GM21381 (cell line): ENCODE measurements at regions not wholly inside any gene's neighbourhood (a gene's known extent, or its start where the extent isn't known, plus 50 kb on each side); places are given as distances from the start of the nearest gene placed in this dataset.
"Not testable (repeated sequence)": the region's sequence is repeated elsewhere in the genome, so short reads cannot be mapped to it uniquely, and the experiment has no call there.

Source experiments
- ATAC-seq: cut with Tn5 transposase; IDR thresholded peaks from one replicate; pipeline ENCODE4 v1.9.1; 2021; ENCODE audit warnings: mild to moderate bottlenecking, moderate library complexity; ENCODE audit not compliant: unreplicated experiment

DNA sequence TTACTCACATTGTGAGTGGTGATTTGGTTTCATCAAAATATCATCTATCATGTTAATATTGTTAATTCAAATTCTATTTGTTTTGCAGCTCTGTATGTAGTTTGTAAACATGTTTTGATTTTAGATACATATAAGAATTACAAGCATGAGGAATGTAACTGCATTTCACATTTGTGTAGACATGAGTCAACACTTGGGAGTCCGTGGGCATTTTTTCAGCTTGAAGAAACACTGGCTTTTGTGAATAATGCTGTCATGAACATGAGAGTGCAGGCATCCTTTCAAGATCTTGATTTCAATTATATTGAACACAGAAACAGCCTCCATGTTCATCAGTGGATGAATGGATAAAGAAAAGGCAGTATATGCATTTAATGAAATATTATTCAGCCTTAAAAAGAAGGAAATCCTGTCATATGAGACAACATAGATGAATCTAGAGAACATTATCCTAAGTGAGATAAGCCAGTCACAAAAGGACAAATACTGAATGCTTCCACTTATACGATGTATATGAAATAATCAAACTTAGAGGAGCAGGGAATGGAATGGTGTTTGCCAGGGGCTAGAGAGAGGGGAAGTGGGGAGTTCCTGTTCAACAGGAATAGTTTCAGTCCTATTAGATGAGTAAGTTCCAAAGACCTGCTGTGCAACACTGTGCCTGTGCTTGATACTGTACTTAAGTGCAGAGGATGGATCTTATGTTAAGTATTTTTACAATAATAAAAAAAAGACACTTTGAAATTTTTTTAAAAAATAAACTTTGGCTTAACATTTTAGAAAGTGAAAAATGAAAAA lies 194.9 kb downstream of the LRATD1 start:
- no peak for ATAC-seq

DNA sequence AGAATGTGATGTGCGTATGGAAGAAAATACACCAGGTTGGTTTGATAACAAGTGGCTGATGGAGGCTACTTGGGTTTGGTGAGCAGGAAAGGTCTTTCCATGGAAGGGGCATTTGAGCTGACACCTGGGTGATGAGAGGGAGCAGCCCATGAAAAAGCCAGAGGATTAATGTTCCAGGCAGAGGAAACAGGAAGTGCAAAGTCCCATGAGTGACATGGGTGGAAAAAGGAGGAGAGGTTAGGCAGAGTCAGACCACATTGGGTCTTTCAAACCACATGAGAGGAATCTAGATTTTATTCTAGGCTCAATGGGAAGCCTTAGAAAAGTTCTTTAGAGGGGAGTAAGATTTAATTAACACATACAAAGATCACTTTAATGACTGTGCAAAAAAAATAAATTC lies 195.7 kb downstream of the LRATD1 start:
- ATAC-seq, result no peak

DNA sequence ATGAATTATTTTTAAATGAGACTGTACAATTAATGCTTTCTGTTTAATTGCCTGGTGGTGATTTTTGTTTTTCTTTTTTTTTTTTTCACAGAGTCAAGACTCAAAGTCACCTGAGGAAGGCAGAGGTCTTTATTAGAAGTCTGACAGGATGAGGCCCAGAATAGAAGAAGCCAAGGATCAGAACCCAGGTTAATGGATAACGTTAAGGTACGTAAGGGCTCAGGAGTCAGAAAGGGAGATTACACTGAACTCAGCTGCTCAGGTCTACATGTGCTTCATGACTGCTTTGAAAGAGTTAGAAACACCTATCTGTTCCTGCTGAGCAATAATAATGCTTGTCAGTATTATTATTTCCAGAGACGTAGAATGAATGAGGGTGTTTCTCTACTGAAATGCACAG lies 196.5 kb downstream of the LRATD1 start:
- no peak for ATAC-seq

DNA sequence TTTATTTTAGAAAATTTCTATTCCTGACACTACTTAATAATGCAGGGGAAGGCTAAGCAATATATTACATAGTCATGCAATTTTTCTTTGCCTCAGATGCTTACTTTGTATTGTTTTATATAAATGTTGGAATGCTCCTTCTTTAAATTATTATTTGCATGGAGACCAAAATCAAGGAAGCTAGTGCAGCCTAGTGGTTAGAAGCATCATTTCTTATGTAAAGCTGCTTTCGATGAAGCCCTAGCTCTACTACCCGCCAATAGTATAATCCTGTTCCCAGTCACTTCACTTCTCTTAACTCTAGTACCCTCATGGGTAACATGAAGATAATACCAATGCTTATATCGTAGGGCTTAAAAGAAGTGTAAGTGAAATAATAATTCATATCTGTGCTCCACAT lies 198.9 kb downstream of the LRATD1 start:
- ATAC-seq, result no peak

DNA sequence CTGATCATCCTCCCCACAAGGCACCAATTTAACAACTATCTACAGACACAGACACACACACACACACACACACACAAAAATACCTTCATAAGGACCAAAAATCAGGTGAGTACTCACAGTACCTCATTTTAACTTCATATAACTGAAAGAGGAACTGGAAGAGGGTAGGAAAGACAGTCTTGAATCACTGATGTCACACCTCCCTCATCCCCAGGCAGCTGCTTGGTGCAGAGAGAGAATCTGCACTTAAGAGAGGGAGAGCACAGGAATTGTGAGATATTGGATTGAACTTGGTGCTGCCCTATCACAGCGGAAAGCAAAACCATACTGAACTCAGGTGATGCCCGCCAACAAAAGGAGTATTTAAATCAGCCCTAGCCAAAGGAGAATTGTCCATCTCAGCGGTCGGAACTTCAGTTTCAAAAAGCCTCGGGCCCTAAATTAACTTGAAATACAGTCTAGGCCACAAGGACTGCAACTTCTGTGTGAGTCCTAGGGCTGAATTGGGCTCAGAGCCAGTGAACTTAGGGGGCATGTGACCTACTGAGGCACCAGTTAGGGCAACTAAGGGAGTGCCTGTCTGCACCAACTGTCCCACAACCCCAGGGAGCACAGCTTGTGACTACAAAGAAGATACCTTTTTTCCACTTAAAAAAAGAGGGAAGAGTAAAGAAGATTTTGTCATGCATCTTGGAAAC lies 211.1 kb downstream of the LRATD1 start:
- ATAC-seq, result no peak

DNA sequence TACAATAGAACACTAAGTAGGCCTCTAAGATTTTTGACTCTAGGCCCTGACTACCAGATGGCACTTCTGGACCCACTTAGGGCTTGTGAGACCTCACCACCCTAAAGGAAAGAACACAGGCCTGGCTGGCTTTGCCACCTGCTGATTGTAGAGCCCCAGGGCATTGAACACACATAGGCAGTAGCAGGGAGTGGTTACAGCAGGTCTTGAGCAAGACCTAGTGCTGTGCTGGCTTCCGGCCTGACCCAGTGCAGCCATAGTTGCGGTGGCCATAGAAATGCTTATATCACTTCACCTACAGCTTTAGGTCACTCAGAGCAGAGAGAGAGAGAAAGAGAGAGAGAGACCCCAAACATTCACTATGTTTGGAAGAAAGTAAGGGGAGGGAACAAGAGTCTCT lies 223.2 kb downstream of the LRATD1 start:
- no peak for ATAC-seq

DNA sequence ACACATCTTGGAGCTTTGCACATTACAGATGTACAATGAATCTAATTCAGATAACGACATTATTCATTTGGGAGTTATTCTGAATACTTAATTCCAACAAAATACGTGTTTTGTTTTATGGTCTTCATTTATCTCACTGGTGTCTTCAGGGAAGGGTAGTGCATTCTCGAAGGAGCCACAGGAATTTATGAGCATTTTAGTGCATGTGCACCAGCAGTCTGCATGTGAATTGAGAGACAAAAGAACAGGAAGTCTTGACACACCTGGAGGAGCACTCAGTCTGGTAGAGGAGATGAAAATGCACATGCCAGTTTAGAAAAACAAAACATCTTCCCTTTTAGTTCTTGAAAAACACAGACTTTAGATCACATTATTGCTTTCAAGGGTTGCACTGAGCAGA lies 228.7 kb downstream of the LRATD1 start:
- no peak for ATAC-seq

DNA sequence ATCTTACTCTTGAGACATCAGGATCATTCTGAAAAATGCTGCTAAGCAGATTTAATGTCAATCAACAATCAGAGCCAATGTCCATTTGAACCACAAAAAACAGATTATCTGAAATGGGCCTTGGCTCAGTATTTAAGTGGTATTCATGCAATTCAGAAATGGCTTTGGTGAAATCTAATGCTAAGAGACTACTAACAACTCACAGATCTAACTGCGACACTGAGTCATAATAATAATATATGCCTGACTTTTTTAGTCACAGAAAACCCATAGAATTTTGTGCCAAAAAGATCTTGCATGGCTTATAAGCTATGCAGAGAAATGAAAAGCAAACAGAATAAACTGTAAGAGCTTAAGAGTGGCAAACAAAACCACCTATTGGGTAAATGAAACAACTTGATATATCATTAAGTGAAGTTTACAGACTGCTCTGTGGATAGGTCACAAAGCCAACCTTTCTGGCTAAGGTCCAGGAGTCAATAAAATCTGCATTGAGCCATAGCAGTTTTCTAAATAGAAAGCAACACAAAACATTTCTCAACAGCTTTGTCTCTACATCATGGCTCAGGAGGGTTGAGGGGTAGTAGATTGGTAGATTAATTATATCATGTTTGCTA lies 234.3 kb downstream of the LRATD1 start:
- no peak for ATAC-seq

DNA sequence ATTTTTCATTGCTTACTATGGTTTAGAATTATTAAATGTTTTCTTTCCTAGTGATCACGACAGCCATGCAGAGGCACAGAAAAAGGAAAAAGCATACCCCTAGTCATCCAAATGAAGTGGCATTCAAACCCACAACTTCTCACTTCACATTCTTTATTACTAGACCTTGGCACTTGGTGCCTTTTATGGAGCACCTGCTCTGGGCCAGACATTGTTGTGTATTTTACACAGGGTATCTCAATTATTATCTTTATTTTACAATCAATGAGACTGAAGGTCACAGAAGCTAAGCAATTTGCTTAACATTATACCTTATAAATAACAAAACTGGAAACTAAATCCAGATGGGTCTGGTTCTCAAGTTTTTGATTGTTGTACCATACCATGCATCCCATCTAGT lies 235.3 kb downstream of the LRATD1 start:
- no peak for ATAC-seq

DNA sequence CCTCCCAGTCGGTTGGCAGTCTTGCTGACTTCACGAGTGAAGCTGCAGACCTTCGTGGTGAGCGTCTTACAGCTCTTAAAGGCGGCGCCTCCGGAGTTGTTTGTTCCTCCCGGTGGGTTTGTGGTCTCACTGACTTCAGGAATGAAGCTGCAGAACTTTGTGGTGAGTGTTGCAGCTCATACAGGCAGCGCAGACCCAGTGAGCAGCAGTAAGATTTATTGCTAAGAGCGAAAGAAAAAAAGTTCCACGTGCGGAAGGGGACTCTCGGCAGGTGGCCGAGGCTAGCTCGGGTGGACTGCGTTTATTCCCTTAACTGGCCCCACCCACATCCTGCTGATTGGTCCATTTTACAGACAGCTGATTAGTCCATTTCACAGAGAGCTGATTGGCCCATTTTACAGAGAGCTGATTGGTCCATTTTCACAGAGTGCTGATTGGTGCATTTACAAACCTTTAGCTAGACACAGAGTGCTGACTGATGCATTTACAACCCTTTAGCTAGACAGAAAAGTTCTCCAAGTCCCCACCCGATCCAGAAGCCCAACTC lies 240.3 kb downstream of the LRATD1 start:
- ATAC-seq, result no peak

DNA sequence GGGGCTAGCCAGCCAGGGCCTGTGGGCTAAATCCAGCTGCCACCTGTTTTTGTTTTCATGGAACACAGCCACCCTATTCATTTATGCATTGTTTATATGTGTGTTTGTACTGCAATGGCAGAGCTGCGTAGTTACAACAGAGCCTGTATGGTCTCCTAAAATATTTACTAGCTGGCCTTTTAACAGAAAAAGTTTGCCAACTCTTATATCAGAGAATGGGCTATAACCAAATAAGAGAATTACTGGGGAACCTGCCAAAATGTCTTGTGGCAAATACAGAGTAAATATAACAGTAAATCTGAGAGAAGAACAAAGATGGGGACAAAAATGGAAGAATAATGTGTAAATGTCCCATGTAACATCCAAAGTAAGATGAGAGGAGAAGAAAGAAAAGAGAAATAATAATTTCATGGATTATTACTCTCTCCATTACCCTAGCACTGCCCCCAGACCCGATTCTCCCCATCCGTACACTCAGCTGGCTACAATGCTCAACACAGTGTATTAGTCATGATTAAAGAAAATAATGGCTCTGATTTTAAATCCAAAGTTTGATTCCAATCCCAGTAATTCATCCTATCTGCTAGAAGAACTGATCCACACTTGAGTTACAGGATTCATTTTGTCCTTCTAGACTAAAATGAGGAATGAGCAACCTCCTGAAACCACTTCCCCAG lies 249.3 kb downstream of the LRATD1 start:
- ATAC-seq, result no peak

DNA sequence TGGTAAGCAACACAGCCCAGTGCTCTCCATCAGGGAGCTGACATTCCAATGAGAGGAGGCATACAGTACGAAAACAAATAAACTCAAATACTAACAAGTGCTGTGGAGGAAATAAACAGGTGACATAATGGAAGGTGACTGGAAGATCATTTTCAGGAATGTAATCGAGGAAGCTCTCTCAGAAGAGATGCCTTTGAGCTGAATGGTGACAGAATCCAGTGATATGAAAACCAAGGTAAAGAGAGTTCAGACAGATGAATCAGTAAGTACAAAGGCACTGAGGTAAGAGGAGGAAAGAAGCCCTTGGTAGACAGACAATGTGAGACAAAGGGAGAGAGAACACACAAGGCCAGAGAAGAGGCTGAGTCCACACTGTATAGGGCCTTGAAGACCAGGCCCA lies 252.1 kb downstream of the LRATD1 start:
- ATAC-seq, result no peak

DNA sequence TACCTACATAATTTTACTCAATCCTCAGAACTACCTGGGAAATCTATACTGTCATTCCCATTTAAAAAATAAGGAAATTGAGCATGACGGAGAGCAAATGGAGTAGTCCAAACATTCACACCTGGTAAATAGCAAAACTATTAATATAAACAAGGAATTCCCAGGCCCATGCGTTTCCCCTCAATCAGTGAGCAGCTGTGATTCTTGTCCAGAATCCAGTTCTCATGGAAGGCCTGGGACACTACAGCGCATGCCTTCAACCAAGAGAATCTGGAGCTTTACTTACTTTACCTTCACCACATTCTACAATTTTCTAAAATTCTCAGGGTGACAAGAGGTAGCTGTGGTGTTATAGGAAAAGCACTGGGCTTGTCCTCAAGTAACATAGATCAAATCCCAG lies 259.0 kb downstream of the LRATD1 start:
- ATAC-seq, result no peak

DNA sequence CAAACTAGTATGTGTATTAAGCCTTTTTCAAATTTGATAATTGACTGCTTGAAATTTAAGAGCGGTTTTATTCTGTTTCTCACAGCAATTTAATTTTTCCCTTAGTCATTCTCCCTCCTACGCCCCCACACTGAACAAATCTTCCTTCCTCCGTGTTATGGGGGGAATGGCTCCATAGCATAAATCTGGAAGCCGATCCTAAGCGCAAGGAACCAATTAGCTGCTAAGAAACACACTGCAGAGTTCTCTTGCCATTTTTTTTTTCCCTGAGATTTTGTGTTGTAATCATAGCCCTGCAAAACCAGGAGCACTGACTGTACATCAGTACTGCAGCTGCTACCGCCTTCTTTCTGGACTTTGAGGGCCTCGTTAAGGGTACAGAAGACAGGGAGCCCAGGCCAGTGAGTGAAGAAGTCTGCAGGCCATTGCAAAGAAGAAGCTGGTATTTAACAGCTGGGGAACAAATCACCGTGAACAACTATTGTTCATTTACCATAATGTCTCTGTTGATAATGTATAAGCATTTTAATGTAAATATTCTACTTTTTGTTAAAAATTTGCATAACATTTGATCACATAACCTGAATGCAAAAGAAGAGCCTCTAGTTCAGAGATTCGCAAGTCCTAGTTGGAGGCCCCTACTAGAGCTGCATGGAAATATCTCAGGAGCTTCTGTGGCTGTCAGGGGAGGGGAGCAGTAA lies 264.0 kb downstream of the LRATD1 start:
- ATAC-seq, result no peak

DNA sequence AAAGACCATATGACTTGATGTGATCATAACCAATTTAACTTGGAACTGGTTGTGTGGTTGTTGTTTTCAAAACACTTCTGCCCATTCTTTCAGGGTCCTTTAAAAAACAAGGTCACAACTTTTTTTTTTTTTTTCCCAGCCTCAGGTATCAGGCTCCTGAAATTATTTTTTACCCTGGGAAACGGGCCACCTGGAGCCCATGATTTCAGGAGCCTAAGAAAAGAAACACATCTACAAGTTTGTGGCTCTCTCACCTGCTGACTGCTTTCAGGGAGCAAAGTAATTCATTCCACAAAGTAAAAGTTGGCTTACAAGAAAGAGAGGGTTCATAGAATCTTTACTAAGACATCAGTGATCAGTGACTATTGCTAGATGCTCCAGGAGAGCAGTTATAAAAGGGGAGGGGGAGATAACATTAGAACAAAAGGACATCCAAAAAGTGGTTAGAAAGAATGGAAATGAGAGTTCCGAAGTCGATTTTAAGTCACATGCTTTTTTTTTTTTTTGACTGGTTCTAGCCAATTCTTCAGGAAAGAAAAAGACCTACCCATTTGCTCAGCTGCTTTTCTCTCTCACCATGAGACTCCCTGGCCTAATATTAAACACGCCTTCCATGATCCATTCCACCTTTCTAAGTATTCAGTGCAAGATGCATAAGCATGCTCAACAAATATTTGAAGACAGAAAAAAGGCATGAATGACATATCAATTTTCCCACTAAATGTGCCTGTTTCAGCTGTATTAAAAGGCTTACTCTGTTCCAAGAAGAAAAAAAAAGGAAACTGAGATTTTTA lies 267.3 kb downstream of the LRATD1 start:
- ATAC-seq, result no peak

DNA sequence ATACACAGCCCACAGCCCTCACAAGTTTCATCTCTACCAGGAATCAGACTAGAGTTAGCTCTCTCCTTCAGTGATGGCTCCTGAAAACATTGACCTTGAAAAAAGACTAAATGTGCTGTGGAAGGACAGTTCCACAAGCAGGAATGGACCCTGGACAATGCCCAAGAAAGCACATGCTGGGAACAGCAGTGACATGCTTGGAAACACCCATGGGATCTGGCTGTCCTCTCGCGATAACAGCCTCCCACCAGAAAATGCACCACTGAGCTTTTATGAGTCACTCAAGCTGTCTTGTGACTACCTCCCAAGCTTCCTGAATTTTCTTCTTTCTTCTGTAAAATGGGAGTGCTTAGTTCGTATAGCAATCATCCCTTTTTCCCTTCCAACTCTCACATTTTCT lies 269.2 kb downstream of the LRATD1 start:
- ATAC-seq, result no peak

DNA sequence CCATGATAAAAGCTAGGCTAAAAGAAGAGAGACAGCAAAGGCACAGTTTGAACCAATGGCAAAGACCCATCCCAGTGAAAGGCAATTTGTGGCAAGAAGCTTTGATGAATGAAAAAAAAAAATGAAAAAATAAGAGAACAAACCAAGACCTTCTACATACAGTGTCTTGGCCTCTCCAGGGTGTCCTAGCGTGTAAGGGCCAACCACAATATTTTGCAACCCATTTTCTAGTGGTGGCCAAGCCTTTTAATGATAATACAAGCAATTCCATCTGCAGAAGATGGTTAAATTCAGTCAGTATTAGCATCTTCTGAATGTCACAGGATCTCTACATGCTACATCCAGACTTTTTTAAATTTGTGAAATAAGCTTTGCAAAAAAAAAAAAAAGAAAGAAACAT lies 270.4 kb downstream of the LRATD1 start:
- ATAC-seq, result no peak

DNA sequence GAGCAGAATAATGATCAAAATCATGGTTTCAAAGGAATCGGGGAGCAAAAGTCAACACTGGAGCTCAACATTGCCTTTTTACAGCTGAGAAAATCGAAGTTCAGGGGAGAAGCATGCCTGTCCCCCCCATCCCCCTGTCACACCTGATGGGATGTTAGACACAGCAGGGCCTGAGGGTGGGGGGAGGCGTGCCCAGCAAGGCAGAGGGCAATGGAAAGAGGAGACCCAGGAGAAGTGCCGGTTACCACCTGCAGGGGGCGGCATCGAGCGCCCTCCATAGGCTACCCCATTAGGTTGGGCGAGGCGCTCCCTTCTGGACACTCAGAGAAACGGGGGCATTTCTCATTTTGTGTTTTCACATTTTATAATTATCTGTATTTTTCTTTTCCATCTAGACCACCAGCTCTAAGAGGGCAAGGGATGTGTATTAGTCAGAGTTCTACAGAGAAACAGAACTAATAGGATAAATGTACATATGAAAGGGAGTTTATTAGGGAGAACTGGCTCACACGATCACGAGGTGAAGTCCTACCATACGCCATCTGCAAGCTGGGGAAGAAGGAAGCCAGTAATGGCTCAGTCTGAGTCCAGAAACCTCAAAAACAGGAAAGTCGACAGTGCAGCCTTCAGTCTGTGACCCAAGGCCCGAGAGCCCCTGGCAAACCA lies 271.3 kb downstream of the LRATD1 start:
- peak; percentile 100 for ATAC-seq

DNA sequence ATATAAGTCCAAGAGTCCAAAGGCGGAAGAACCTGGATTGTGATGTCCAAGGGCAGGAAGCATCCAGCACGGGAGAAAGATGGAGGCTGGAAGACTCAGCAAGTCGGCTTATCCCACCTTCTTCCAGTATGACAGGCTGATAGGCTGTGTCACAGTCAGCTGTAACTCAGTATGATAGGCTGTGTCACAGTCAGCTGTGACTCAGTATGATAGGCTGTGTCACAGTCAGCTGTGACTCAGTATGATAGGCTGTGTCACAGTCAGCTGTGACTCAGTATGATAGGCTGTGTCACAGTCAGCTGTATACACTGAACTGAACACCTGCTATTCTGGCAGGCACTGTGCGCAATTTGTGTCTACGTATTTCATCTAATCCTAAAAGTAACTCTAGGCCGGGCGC lies 271.9 kb downstream of the LRATD1 start:
- not testable (repeated sequence) for ATAC-seq
